ENCODE measurements at regions not wholly inside any gene's neighbourhood (a gene's known extent, or its start where the extent isn't known, plus 50 kb on each side); places are given as distances from the start of the nearest gene placed in this dataset.

DNA sequence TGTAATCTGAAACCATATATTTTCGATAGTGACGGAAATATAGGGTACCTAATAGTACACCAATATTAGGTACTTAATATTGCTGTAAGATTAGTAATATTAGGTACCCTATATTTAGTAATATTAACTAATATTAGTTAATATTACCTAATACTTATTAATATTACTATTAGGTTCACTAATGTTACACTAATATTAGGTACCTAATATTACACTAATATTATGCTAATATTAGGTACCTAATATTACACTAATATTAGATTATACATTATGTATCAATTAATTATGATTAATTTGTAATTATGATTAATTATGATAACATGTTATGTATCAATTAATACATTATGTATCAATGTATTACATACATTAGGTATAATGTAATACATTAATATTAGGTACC is 518.2 kb upstream of the LRATD1 start:
- no peaks in the 10 kb centered on the region for H3K4me1 ChIP-seq
- ATAC-seq (no peak), DNase-seq (no peak)
- TF ChIP-seq, protein P1, sequence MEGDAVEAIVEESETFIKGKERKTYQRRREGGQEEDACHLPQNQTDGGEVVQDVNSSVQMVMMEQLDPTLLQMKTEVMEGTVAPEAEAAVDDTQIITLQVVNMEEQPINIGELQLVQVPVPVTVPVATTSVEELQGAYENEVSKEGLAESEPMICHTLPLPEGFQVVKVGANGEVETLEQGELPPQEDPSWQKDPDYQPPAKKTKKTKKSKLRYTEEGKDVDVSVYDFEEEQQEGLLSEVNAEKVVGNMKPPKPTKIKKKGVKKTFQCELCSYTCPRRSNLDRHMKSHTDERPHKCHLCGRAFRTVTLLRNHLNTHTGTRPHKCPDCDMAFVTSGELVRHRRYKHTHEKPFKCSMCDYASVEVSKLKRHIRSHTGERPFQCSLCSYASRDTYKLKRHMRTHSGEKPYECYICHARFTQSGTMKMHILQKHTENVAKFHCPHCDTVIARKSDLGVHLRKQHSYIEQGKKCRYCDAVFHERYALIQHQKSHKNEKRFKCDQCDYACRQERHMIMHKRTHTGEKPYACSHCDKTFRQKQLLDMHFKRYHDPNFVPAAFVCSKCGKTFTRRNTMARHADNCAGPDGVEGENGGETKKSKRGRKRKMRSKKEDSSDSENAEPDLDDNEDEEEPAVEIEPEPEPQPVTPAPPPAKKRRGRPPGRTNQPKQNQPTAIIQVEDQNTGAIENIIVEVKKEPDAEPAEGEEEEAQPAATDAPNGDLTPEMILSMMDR (IDR thresholded peaks at IDR 0.05) = no peak
- TF ChIP-seq POLR2A (IDR thresholded peaks at IDR 0.05) = no peak
- H3K9me3 ChIP-seq = no peaks in the 10 kb centered on the region
- 11% methylated on average over 2 of the region's 2 CpGs for WGBS (ENCODE audit: insufficient coverage, low coverage, low lambda C conversion rate, missing lambda C conversion rate)
- H3K4me3 ChIP-seq = no peak overlapping the region
- no peak overlapping the region for H3K27ac ChIP-seq
- H3K36me3 ChIP-seq = no peaks in the 10 kb centered on the region
- no peaks in the 10 kb centered on the region for H3K27me3 ChIP-seq
- intact Hi-C loops (cut with DNase I) = no loop called here

DNA sequence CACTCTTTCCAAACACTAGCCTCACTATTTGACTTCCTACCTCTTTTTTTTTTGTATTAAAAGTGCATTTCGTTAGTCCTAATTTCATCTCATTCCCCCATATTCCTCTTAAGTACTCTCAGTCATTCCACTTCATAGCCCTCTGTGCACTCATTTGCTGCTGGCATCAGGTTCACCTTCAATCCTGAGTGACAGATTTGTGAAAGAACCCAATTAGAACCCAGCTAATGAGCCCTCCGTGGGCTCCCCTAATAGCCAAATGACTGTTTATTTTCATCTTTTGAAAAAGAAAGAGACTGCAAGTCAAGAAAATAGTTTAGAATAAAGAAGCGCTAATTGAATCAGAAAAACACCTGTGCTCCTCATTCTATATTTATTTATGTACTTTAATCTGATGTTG is 512.1 kb upstream of the LRATD1 start:
- Histone ChIP-seq H3K4me3 (no peak overlapping the region), H3K9me3 (no peaks in the 10 kb centered on the region), H3K4me1 (no peaks in the 10 kb centered on the region), H3K36me3 (no peaks in the 10 kb centered on the region), H3K27me3 (no peaks in the 10 kb centered on the region), H3K27ac (no peak overlapping the region)
- intact Hi-C loops (cut with DNase I) = no loop called here
- TF ChIP-seq, protein P1 (IDR thresholded peaks at IDR 0.05) = no peak
- no peak for TF ChIP-seq POLR2A (IDR thresholded peaks at IDR 0.05)
- WGBS (ENCODE audit: insufficient coverage, low coverage, low lambda C conversion rate, missing lambda C conversion rate) = 43% methylated on average over 3 of the region's 3 CpGs
- DNase-seq (no peak), ATAC-seq (no peak)

DNA sequence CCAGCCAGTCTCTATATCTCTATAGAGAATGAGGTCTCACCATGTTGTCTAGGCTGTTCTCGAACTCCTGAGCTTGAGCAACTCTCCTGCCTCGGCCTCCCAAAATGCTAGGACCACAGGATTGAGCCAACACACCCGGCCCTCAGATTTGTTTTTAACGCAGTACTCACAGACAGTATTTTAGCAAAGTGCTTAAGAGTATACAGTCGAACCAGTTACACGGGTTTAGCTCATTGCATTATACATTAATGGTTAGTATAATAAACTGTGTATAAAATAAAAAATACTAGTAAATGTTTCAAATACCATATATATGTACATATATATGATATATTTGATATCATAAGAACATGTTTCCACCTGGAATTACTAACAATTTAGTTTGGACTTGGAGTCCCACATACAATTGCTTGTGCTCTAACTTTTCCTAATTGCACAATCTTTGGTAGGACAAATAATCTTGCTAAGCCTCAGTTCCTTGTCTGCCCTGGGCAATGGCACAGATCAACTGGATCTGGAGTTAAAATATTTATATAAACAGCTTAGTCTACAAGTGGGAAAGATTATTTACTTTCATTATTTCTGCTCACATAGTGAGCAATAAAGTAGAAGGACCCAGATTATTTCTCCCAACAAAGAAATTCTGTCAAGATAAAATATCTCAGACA is 508.9 kb upstream of the LRATD1 start:
- intact Hi-C loops (cut with DNase I) = no loop called here
- DNase-seq (no peak), ATAC-seq (no peak)
- H3K4me3 ChIP-seq = no peak overlapping the region
- no peaks in the 10 kb centered on the region for H3K9me3 ChIP-seq
- no peaks in the 10 kb centered on the region for H3K27me3 ChIP-seq
- 57% methylated on average over 6 of the region's 6 CpGs for WGBS (ENCODE audit: insufficient coverage, low coverage, low lambda C conversion rate, missing lambda C conversion rate)
- H3K36me3 ChIP-seq = no peaks in the 10 kb centered on the region
- H3K27ac ChIP-seq = no peak overlapping the region
- TF ChIP-seq POLR2A (IDR thresholded peaks at IDR 0.05) = no peak
- TF ChIP-seq, protein P1 (IDR thresholded peaks at IDR 0.05) = no peak
- no peaks in the 10 kb centered on the region for H3K4me1 ChIP-seq

DNA sequence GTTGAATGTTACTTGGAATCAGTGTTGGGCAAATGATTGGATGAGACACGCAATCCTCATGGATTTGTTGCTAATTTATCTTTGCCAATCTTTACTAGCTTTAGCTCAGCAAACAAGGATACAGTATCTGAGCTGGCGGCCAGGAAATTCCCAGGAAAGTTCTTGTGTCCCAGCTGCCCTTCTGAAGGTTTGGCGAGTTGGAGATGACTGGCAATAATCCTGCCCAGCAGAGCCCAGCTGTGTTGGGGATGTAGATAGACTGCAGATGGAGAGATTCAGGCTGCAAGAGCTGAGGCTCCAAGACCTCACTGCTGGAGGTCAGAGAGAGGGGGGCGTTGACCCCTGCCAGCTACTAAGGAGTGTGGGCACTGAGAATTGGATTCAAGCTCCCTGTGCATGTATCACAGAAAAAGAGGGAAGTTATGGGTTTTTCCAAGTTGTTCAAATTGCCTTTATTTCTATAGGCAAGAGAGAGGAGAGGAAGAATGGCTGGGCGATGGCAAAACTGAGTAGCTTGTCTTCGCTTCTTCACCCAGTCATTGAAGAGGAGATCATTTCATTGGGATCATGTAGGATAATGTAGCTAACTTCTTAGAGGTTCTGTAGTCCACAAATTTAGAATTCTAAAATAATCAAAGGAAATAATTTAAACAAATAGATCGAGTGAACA is 506.8 kb upstream of the LRATD1 start:
- intact Hi-C loops (cut with DNase I) = no loop called here
- no peak for DNase-seq
- Histone ChIP-seq H3K27ac (no peak overlapping the region), H3K9me3 (no peaks in the 10 kb centered on the region), H3K27me3 (no peaks in the 10 kb centered on the region), H3K36me3 (no peaks in the 10 kb centered on the region), H3K4me1 (no peaks in the 10 kb centered on the region), H3K4me3 (no peak overlapping the region)
- 64% methylated on average over 6 of the region's 7 CpGs for WGBS (ENCODE audit: insufficient coverage, low coverage, low lambda C conversion rate, missing lambda C conversion rate)
- no peak for ATAC-seq
- no peak for TF ChIP-seq POLR2A (IDR thresholded peaks at IDR 0.05)
- TF ChIP-seq, protein P1 (IDR thresholded peaks at IDR 0.05) = no peak

All from right lobe of liver (tissue), 6 donors.